Colonic mucosa (tissue), 4 donors: ENCODE measurements at regions not wholly inside any gene's neighbourhood (a gene's known extent, or its start where the extent isn't known, plus 50 kb on each side); places are given as distances from the start of the nearest gene placed in this dataset.

Experiments
- DNase-seq: peaks from one replicate; pipeline ENCODE4 v3.0.0-alpha.2; 2020
- H3K27ac ChIP-seq: fragments of 200-600 bp; one replicate; pipeline ENCODE4 v1.8.0; 2021
- H3K27me3 ChIP-seq: fragments of 200-600 bp; one replicate; pipeline ENCODE4 v1.8.0; 2021
- H3K36me3 ChIP-seq: fragments of 200-600 bp; one replicate; pipeline ENCODE4 v1.8.0; 2021
- H3K4me1 ChIP-seq: fragments of 200-600 bp; one replicate; pipeline ENCODE4 v1.8.0; 2021; ENCODE audit warnings: mild to moderate bottlenecking
- H3K4me3 ChIP-seq: fragments of 200-600 bp; one replicate; pipeline ENCODE4 v1.8.0; 2021
- H3K9ac ChIP-seq, 2 donors: one replicate each; pipeline ENCODE4 v1.7.0; 2013; ENCODE audit warnings: control low read depth in 2 of 2, low read depth in 2 of 2, low read length in 2 of 2
- H3K9me3 ChIP-seq: fragments of 200-600 bp; one replicate; pipeline ENCODE4 v1.8.0; 2021
- intact Hi-C: fragments of 100-400 bp; cut with DNase I; formaldehyde crosslinking; loops from one replicate; pipeline ENCODE4 v1.14.1; 2022
- TF ChIP-seq, protein P1 (sequence below): fragments of 200-600 bp; IDR thresholded peaks from one replicate; pipeline ENCODE4 v1.8.0; 2022; ENCODE audit warnings: antibody characterized with exemption, mild to moderate bottlenecking
- donor health status: healthy.
- donor health status: DM: no; HTN: no; CAD: no.
- donor health status: DM: no; HTN: no; CAD: no.

DNA sequence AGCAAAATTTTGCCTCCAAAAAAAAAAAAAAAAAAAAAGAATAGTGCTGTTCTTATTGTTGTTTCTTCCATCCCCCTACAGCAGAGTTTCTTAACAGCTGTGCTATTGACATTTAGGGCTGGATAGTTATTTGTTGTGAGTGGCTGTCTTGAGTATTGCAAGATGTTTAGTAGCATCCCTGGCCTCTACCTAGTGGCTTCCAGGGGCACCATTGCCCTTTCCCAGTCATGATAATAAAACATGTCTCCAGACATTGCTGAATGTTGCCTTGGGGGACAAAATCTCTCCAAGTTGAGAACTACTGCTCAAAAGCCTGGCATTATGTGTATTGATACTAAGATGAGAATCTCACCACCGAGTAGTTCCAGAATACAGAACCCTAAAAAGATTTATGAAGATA is 108.7 kb downstream of the PALM2AKAP2 start:
- H3K4me1 ChIP-seq, result no peaks in the 10 kb centered on the region
- no peaks in the 10 kb centered on the region for H3K36me3 ChIP-seq
- DNase-seq, result no peak
- intact Hi-C loops, result no loop called here
- H3K9ac ChIP-seq, result no peak overlapping the region
- H3K27me3 ChIP-seq, result no peaks in the 10 kb centered on the region
- no peak overlapping the region for H3K27ac ChIP-seq
- TF ChIP-seq, protein P1, sequence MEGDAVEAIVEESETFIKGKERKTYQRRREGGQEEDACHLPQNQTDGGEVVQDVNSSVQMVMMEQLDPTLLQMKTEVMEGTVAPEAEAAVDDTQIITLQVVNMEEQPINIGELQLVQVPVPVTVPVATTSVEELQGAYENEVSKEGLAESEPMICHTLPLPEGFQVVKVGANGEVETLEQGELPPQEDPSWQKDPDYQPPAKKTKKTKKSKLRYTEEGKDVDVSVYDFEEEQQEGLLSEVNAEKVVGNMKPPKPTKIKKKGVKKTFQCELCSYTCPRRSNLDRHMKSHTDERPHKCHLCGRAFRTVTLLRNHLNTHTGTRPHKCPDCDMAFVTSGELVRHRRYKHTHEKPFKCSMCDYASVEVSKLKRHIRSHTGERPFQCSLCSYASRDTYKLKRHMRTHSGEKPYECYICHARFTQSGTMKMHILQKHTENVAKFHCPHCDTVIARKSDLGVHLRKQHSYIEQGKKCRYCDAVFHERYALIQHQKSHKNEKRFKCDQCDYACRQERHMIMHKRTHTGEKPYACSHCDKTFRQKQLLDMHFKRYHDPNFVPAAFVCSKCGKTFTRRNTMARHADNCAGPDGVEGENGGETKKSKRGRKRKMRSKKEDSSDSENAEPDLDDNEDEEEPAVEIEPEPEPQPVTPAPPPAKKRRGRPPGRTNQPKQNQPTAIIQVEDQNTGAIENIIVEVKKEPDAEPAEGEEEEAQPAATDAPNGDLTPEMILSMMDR, result no peak
- no peak overlapping the region for H3K4me3 ChIP-seq
- H3K9me3 ChIP-seq, result no peaks in the 10 kb centered on the region

DNA sequence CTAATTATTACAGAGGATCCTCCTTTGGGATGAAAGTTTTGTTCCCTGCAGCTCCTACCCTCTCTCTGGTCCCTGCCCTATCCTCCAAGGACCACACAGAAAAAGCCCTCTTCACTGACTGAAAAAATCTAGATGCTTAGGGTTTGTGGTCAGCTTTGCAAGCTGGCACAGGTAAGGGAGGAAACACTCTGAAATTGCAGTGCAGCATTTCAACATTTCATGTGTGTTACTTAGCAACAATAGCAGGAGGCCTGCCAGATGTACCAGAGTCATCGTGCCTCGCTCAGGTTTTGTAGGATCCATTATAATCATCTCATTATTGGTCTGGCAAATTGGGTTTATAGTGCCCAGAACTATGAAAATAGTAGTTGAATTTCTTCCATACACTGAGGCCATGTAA is 109.5 kb downstream of the PALM2AKAP2 start:
- no peak for DNase-seq
- Histone ChIP-seq H3K9ac (no peak overlapping the region), H3K27me3 (no peaks in the 10 kb centered on the region), H3K9me3 (no peaks in the 10 kb centered on the region), H3K36me3 (no peaks in the 10 kb centered on the region), H3K4me1 (no peaks in the 10 kb centered on the region), H3K4me3 (no peak overlapping the region), H3K27ac (no peak overlapping the region)
- TF ChIP-seq, protein P1, result no peak
- intact Hi-C loops, result no loop called here

DNA sequence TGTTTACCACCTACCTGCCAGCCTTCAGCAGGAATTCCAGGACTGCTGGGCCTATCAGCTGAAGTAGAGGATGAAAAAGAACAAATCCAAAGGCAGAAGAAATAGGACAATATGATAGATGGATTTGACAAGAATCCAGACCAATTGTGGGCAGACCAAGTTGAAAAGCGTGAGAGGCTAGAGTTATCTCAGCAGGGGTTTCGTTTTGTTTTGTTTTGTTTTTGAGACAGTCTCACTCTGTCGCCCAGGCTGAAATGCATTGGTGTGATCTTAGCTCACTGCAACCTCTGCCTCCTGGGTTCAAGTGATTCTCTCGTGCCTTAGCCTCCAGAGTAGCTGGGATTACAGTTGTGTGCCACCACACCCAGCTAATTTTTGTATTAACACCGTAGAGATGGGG is 113.2 kb downstream of the PALM2AKAP2 start:
- no peak overlapping the region for H3K27ac ChIP-seq
- no peak overlapping the region for H3K9ac ChIP-seq
- intact Hi-C loops, result no loop called here
- no peak for DNase-seq
- H3K27me3 ChIP-seq, result no peaks in the 10 kb centered on the region
- no peaks in the 10 kb centered on the region for H3K9me3 ChIP-seq
- no peaks in the 10 kb centered on the region for H3K36me3 ChIP-seq
- no peak overlapping the region for H3K4me3 ChIP-seq
- H3K4me1 ChIP-seq, result no peaks in the 10 kb centered on the region
- TF ChIP-seq, protein P1, result no peak

DNA sequence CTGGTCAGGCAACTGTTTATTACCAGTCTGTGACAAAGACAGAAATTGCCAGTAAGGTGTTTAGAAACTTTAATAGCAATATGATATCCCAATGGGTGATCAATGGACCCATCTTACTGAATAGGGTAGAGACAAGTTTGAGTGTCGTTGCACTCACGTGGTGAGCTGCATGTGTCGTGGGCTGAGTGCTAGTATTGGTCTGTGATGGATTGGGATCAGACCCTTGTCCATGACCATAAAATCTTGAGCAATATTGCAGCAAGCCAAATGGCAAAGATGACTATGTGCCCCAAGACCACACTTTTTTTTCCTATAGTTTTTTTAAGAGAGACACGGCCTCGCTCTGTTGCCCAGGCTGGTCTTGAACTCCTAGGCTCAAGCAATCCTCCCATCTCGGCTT is 114.5 kb downstream of the PALM2AKAP2 start:
- no peak for DNase-seq
- no peak overlapping the region for H3K27ac ChIP-seq
- intact Hi-C loops, result no loop called here
- no peaks in the 10 kb centered on the region for H3K4me1 ChIP-seq
- H3K4me3 ChIP-seq, result no peak overlapping the region
- TF ChIP-seq, protein P1, result no peak
- no peak overlapping the region for H3K9ac ChIP-seq
- H3K9me3 ChIP-seq, result no peaks in the 10 kb centered on the region
- no peaks in the 10 kb centered on the region for H3K36me3 ChIP-seq
- no peaks in the 10 kb centered on the region for H3K27me3 ChIP-seq

DNA sequence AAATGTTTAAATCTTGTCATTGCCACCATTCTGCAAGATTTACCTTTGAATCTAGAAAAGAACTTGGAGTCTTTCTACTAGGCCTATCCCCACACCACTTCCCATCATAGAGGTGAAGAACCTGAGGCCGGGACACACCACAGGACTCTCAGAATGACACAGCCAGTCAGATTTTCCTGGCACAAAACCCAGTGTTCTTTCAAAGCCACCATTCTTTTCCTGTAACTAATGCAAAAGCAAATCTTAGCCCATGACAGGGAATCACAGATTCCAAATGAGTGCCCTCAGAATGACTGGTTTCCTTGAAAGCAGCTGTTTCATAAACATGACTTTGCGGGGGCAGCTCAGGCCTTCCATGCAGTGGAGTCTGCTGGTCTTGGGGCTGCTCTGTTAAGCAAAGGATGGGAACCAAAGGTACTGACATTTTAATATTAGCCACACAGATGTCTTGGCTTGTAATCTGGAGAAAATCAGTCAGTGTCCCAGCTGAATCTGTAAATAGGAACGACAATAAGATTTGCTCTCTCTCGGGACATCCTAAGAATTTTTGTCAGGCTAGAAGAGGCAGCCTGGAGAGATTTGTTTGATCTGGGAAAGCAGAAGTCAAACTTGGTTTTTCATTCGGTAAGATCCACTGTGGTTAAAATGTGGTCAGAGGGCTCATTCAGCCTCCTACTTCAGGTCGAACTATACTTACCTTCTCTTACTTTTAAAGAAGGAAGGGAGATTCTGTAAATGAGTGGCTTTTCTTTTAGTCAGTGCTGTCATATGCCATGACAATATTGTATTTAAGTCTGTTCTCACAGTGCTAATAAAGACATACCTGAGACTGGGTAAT is 115.1 kb downstream of the PALM2AKAP2 start:
- TF ChIP-seq, protein P1, result no peak
- Histone ChIP-seq H3K4me3 (no peak overlapping the region), H3K36me3 (no peaks in the 10 kb centered on the region), H3K27me3 (no peaks in the 10 kb centered on the region), H3K27ac (no peak overlapping the region), H3K9me3 (no peaks in the 10 kb centered on the region), H3K9ac (no peak overlapping the region), H3K4me1 (no peaks in the 10 kb centered on the region)
- intact Hi-C loops, result no loop called here
- no peak for DNase-seq
